HFFc6 (cell line): ENCODE measurements at regions not wholly inside any gene's neighbourhood (a gene's known extent, or its start where the extent isn't known, plus 50 kb on each side); places are given as distances from the start of the nearest gene placed in this dataset.

ENCODE experiments used
- DNase-seq: peaks from one replicate; pipeline ENCODE4 v3.0.0-alpha.2; 2018
- H3K27ac Mint-ChIP-seq: 2 replicates; pipeline ENCODE4 v1.8.0; 2020; ENCODE audit warnings: mild to moderate bottlenecking, mixed read lengths
- H3K27me3 Mint-ChIP-seq: 2 replicates; pipeline ENCODE4 v1.8.0; 2021; ENCODE audit warnings: mild to moderate bottlenecking, moderate library complexity, mixed read lengths; ENCODE audit not compliant: insufficient read depth
- H3K36me3 Mint-ChIP-seq: 2 replicates; pipeline ENCODE4 v1.8.0; 2021; ENCODE audit warnings: low read depth, mixed read lengths
- H3K4me1 Mint-ChIP-seq: 2 replicates; pipeline ENCODE4 v1.8.0; 2020; ENCODE audit warnings: low read depth, mixed read lengths
- H3K4me3 Mint-ChIP-seq: 2 replicates; pipeline ENCODE4 v1.8.0; 2020; ENCODE audit warnings: mild to moderate bottlenecking, moderate library complexity, mixed read lengths
- H3K9me3 Mint-ChIP-seq: 2 replicates; pipeline ENCODE4 v1.8.0; 2020; ENCODE audit warnings: mild to moderate bottlenecking, mixed read lengths
- TF ChIP-seq, protein P1 (sequence below): fragments of 200-600 bp; sonication (generic); IDR thresholded peaks from 2 replicates; pipeline ENCODE4 v1.5.0; 2021; ENCODE audit warnings: antibody characterized with exemption, mild to moderate bottlenecking

DNA sequence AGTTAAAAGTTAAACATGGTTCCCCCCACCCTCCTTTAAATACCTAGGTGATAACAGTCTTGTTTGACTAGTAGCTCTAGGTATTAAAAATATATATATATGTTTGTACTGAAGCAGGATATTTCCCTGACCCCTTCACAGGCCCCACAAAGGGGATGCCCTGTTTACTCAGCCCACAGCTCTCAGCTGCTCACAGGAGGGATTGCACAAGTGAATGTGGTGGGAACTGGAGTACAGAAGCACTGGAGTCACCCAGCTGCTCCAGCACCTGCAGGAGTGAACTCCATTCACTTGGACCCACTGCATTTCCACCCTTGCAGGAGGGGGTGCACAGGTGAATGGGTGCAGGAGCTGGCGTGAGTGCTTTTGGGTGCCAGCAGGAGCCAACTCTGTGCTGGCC, 99.3 kb upstream of the TLR3 start:
- Mint-ChIP-seq H3K4me3 (no peak overlapping the region), H3K9me3 (no peaks in the 10 kb centered on the region), H3K27ac (no peak overlapping the region), H3K36me3 (no peaks in the 10 kb centered on the region), H3K27me3 (peaks cover 8% of the 10 kb centered on the region), H3K4me1 (peaks cover 25% of the 10 kb centered on the region)
- no peak for DNase-seq
- TF ChIP-seq, protein P1, sequence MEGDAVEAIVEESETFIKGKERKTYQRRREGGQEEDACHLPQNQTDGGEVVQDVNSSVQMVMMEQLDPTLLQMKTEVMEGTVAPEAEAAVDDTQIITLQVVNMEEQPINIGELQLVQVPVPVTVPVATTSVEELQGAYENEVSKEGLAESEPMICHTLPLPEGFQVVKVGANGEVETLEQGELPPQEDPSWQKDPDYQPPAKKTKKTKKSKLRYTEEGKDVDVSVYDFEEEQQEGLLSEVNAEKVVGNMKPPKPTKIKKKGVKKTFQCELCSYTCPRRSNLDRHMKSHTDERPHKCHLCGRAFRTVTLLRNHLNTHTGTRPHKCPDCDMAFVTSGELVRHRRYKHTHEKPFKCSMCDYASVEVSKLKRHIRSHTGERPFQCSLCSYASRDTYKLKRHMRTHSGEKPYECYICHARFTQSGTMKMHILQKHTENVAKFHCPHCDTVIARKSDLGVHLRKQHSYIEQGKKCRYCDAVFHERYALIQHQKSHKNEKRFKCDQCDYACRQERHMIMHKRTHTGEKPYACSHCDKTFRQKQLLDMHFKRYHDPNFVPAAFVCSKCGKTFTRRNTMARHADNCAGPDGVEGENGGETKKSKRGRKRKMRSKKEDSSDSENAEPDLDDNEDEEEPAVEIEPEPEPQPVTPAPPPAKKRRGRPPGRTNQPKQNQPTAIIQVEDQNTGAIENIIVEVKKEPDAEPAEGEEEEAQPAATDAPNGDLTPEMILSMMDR = no peak

DNA sequence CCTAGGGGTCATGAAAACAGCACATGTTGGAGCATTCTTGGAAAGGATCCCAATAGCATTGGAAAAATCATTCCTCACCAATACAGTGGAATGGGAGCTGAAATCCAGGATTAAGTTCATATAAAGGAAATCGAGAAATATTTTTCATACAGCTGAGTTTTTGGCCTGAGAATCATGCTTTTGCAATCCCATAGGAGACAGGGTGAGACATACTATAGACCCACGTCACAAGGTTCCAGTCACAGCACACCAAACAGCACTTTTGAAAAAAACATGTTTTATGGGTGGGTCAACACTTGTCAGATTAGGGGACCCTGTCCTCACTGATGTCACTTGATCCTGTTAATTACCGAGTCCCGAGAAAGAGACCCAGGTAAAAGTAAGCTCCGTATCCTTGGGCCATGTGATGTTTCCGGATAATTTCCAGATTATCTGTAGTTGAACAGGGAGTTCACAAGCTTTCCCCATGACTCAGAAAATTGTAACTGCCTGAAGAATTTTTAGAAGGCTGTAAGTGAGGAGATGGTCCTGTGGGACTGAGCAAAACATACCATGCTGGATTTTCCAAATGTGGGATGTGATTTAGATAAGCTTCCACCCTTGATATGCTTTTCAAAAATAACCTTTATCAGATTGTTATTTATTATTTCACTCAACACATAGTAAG, 80.9 kb upstream of the TLR3 start:
- Mint-ChIP-seq H3K4me1 (no peaks in the 10 kb centered on the region; the same call in 1 of the 2 replicates), H3K9me3 (peaks cover 6% of the 10 kb centered on the region), H3K4me3 (no peak overlapping the region), H3K27me3 (peaks cover 1% of the 10 kb centered on the region; the same call in 1 of the 2 replicates), H3K27ac (no peak overlapping the region), H3K36me3 (no peaks in the 10 kb centered on the region)
- TF ChIP-seq, protein P1 = no peak
- DNase-seq = no peak

DNA sequence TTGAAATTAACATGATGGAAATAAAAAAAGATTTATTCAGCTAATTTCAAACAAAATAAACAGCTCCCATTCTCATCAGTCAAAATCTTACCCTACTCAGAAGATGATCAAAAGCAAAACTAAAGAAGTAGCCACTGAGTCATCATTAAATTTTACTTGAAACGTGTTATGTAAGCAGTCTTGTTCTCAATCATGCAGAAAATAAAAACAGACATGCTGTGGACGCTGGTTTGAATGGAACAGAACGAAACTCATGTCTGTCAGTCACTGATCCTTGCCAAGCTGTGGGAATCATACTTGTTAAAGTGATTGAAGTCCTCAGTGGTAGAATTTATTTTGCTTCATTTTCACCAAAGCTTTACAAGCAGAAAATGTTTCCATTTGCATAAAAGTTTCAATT, 77.2 kb upstream of the TLR3 start:
- TF ChIP-seq, protein P1 = no peak
- Mint-ChIP-seq H3K4me3 (no peak overlapping the region), H3K27me3 (no peaks in the 10 kb centered on the region; the same call in none of the 2 replicates), H3K27ac (no peak overlapping the region), H3K36me3 (no peaks in the 10 kb centered on the region), H3K4me1 (no peaks in the 10 kb centered on the region; the same call in 1 of the 2 replicates), H3K9me3 (no peaks in the 10 kb centered on the region)
- DNase-seq = no peak

DNA sequence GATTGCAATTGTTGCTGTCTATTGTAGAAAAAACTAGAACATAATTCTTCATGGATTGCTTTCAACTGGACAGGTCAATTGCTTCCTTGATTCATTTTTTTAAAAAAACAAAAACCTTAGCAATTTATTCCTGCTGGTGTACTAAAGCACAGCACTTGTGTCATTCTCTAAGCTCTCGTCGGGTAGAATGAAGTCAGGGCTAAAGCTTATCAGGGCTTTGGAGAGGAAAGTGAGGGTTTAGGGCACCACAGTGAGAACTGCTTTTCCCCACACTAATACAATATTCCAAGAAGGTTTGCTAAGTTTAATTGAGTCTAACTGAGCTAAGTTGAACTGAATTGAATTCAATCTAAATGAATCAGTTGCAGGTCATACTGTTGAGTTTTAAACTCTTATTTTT, 76.4 kb upstream of the TLR3 start:
- Mint-ChIP-seq H3K36me3 (no peaks in the 10 kb centered on the region), H3K4me3 (no peak overlapping the region), H3K27ac (no peak overlapping the region), H3K9me3 (no peaks in the 10 kb centered on the region), H3K4me1 (no peaks in the 10 kb centered on the region; the same call in 1 of the 2 replicates), H3K27me3 (no peaks in the 10 kb centered on the region; the same call in none of the 2 replicates)
- no peak for DNase-seq
- TF ChIP-seq, protein P1 = no peak

DNA sequence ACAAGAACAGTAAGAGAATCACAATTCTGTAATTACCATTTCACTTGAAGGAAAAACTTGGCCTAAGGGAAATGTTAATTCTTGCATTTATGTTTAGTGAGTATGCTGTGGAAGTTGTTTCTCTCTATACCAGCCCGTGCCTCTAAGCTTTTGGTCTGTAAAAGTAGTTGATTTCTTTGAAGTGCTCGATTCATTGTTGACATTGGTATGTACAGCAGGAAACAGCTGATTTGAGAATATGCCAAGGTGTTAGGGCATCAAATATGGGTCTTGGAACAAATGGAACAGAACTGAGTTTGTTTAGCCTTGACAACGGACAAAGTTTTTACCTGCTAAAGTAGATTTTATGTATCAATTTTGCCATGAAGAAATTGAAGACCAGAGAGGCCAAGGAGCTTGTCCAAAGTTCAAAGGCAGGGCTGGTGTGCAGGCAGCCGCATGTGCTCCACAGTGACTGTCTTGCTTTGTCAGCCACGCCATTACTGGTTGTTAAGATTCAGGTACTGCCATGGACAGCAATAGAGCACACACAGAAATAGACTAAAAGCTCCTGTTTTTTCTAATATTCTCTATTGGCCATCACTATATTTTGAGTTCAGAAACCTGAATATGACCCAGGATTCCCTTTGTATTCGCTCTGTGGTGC, 75.5 kb upstream of the TLR3 start:
- no peaks in the 10 kb centered on the region for H3K36me3 Mint-ChIP-seq
- H3K4me3 Mint-ChIP-seq = no peak overlapping the region
- DNase-seq = no peak
- no peaks in the 10 kb centered on the region for H3K9me3 Mint-ChIP-seq
- H3K27ac Mint-ChIP-seq = no peak overlapping the region
- H3K4me1 Mint-ChIP-seq = no peaks in the 10 kb centered on the region; the same call in 1 of the 2 replicates
- no peaks in the 10 kb centered on the region; the same call in none of the 2 replicates for H3K27me3 Mint-ChIP-seq
- TF ChIP-seq, protein P1 = no peak
